ENCODE measurements at regions not wholly inside any gene's neighbourhood (a gene's known extent, or its start where the extent isn't known, plus 50 kb on each side); places are given as distances from the start of the nearest gene placed in this dataset.

GRCh38 chr1:80450711-80451110 is 1350.0 kb upstream of the ADGRL2 start:
- WGBS (ENCODE audit: insufficient coverage, low coverage, low lambda C conversion rate, missing lambda C conversion rate): 69% methylated on average over 2 of the region's 2 CpGs
- ATAC-seq: no peak
- Histone ChIP-seq H3K36me3 (no peaks in the 10 kb centered on the region), H3K4me1 (no peaks in the 10 kb centered on the region), H3K27me3 (no peaks in the 10 kb centered on the region), H3K9me3 (no peaks in the 10 kb centered on the region), H3K27ac (no peak overlapping the region), H3K4me3 (no peak overlapping the region)
- TF ChIP-seq, protein P1, sequence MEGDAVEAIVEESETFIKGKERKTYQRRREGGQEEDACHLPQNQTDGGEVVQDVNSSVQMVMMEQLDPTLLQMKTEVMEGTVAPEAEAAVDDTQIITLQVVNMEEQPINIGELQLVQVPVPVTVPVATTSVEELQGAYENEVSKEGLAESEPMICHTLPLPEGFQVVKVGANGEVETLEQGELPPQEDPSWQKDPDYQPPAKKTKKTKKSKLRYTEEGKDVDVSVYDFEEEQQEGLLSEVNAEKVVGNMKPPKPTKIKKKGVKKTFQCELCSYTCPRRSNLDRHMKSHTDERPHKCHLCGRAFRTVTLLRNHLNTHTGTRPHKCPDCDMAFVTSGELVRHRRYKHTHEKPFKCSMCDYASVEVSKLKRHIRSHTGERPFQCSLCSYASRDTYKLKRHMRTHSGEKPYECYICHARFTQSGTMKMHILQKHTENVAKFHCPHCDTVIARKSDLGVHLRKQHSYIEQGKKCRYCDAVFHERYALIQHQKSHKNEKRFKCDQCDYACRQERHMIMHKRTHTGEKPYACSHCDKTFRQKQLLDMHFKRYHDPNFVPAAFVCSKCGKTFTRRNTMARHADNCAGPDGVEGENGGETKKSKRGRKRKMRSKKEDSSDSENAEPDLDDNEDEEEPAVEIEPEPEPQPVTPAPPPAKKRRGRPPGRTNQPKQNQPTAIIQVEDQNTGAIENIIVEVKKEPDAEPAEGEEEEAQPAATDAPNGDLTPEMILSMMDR (IDR thresholded peaks at IDR 0.05): no peak
- TF ChIP-seq POLR2A (IDR thresholded peaks at IDR 0.05): no peak
- no peak for DNase-seq
- intact Hi-C loops (cut with DNase I): no loop called here

DNA sequence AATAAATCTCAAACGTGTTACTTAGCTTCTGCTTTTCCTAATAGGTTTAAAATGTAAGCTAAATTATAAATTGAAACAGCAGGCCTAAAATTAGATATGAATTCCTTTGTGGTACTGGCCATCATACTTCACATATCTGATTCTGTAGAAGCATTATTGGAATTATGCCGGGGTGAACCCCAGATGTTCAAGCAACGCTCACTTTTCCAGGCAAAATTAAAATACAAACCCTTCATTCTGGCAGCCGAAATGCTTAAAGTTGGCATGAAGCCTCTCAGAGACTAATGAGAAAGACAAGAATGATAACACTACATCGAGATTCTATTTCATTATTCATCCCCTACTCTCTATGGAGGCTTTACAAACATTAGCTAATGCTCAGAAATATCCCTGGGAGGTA is 1352.7 kb upstream of the ADGRL2 start:
- no peak for DNase-seq
- Histone ChIP-seq H3K4me1 (no peaks in the 10 kb centered on the region), H3K27ac (no peak overlapping the region), H3K36me3 (no peaks in the 10 kb centered on the region), H3K9me3 (no peaks in the 10 kb centered on the region), H3K4me3 (no peak overlapping the region), H3K27me3 (no peaks in the 10 kb centered on the region)
- intact Hi-C loops (cut with DNase I): no loop called here
- TF ChIP-seq POLR2A (IDR thresholded peaks at IDR 0.05): no peak
- TF ChIP-seq, protein P1 (IDR thresholded peaks at IDR 0.05): no peak
- 53% methylated on average over 5 of the region's 5 CpGs for WGBS (ENCODE audit: insufficient coverage, low coverage, low lambda C conversion rate, missing lambda C conversion rate)
- ATAC-seq: no peak

- TF ChIP-seq, protein P1 (IDR thresholded peaks at IDR 0.05): no peak
- TF ChIP-seq POLR2A (IDR thresholded peaks at IDR 0.05): no peak
- Histone ChIP-seq H3K9me3 (no peaks in the 10 kb centered on the region), H3K4me3 (no peak overlapping the region), H3K36me3 (no peaks in the 10 kb centered on the region), H3K27ac (no peak overlapping the region), H3K4me1 (no peaks in the 10 kb centered on the region), H3K27me3 (no peaks in the 10 kb centered on the region)
- ATAC-seq: no peak
- no peak for DNase-seq
- intact Hi-C loops (cut with DNase I): no loop called here
- WGBS (ENCODE audit: insufficient coverage, low coverage, low lambda C conversion rate, missing lambda C conversion rate): 100% methylated on average over 1 of the region's 1 CpG
Measured at GRCh38 chr1:80447526-80447925, 1353.2 kb upstream of the ADGRL2 start.

GRCh38 chr1:80445033-80445432 is 1355.7 kb upstream of the ADGRL2 start:
- TF ChIP-seq, protein P1 (IDR thresholded peaks at IDR 0.05): no peak
- TF ChIP-seq POLR2A (IDR thresholded peaks at IDR 0.05): no peak
- no peaks in the 10 kb centered on the region for H3K4me1 ChIP-seq
- WGBS (ENCODE audit: insufficient coverage, low coverage, low lambda C conversion rate, missing lambda C conversion rate): 60% methylated on average over 4 of the region's 4 CpGs

DNA sequence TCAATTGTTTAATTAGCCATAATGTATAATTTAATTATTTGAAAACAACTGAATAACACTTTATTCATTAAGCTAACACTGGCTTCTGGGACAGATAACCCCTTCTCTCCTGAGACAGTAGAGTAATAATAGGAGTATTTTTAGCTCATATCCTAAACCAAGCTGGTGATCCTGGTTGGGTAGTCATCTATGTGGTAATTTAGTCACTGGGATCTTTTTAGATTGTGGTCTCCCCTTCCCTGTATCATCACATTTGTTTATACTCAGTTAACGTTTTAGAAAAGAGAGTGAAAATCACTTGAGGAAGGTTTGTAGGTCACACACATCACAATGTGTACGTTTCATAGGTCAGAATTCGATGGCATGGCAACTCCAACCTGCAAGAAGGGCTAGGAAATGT is 1356.6 kb upstream of the ADGRL2 start:
- 29% methylated on average over 3 of the region's 3 CpGs for WGBS (ENCODE audit: insufficient coverage, low coverage, low lambda C conversion rate, missing lambda C conversion rate)
- no peak for ATAC-seq
- intact Hi-C loops (cut with DNase I): no loop called here
- Histone ChIP-seq H3K4me3 (no peak overlapping the region), H3K36me3 (no peaks in the 10 kb centered on the region), H3K27ac (no peak overlapping the region), H3K4me1 (no peaks in the 10 kb centered on the region), H3K9me3 (no peaks in the 10 kb centered on the region), H3K27me3 (no peaks in the 10 kb centered on the region)
- no peak for DNase-seq
- TF ChIP-seq, protein P1 (IDR thresholded peaks at IDR 0.05): no peak
- TF ChIP-seq POLR2A (IDR thresholded peaks at IDR 0.05): no peak

More at GRCh38 chr1:80445033-80445432, 1355.7 kb upstream of the ADGRL2 start:
- DNase-seq: no peak
- Histone ChIP-seq H3K4me3 (no peak overlapping the region), H3K27ac (no peak overlapping the region), H3K36me3 (no peaks in the 10 kb centered on the region), H3K27me3 (no peaks in the 10 kb centered on the region), H3K9me3 (no peaks in the 10 kb centered on the region)
- intact Hi-C loops (cut with DNase I): no loop called here
- ATAC-seq: no peak

All from right lobe of liver (tissue), 6 donors.